ENCODE measurements at regions not wholly inside any gene's neighbourhood (a gene's known extent, or its start where the extent isn't known, plus 50 kb on each side); places are given as distances from the start of the nearest gene placed in this dataset.

- TF ChIP-seq EP300 (conservative IDR thresholded peaks at IDR 0.05; ENCODE audit: poor library complexity, severe bottlenecking): no peak
- no peak for TF ChIP-seq TAF1 (IDR thresholded peaks at IDR 0.05; ENCODE audit: low read depth)
- no peak for TF ChIP-seq RAD21 (conservative IDR thresholded peaks at IDR 0.05)
- no peak for TF ChIP-seq CTCF (IDR thresholded peaks at IDR 0.05; ENCODE audit: poor library complexity, severe bottlenecking)
- TF ChIP-seq EZH2 (IDR thresholded peaks at IDR 0.05; ENCODE audit: borderline replicate concordance, insufficient read depth, low read length, poor library complexity, severe bottlenecking): no peak
These were observed 186.9 kb upstream of the HS3ST1 start for GRCh38 chr4:11615601-11616000.
